Activated CD4-positive, CD25-positive, alpha-beta regulatory T cell treated with anti-CD3 and anti-CD28 coated beads, Interleukin-2, amount 50 U/mL, for 72 hours (primary cell): ENCODE measurements at regions not wholly inside any gene's neighbourhood (a gene's known extent, or its start where the extent isn't known, plus 50 kb on each side); places are given as distances from the start of the nearest gene placed in this dataset.
"Not testable (repeated sequence)": the region's sequence is repeated elsewhere in the genome, so short reads cannot be mapped to it uniquely, and the experiment has no call there.

Source experiments
- DNase-seq: peaks from one replicate; pipeline ENCODE4 v3.0.0; 2021

GRCh38 chr18:76633588-76634269 lies 138.7 kb upstream of the ZNF516 start:
- no peak for DNase-seq

- no peak for DNase-seq
Measured at GRCh38 chr18:76627444-76627843, 132.4 kb upstream of the ZNF516 start.

- no peak for DNase-seq
Measured at GRCh38 chr18:76626991-76627390, 131.9 kb upstream of the ZNF516 start.

GRCh38 chr18:76622651-76623050 lies 127.6 kb upstream of the ZNF516 start:
- DNase-seq: no peak

- no peak for DNase-seq
Measured at GRCh38 chr18:76621782-76622495, 126.9 kb upstream of the ZNF516 start.

GRCh38 chr18:76621226-76621625 lies 126.2 kb upstream of the ZNF516 start:
- DNase-seq: no peak

GRCh38 chr18:76620321-76621170 lies 125.5 kb upstream of the ZNF516 start:
- no peak for DNase-seq

GRCh38 chr18:76619621-76620315 lies 124.7 kb upstream of the ZNF516 start:
- DNase-seq: no peak

GRCh38 chr18:76619261-76619620 lies 124.2 kb upstream of the ZNF516 start:
- DNase-seq: no peak

GRCh38 chr18:76618721-76619120 lies 123.7 kb upstream of the ZNF516 start:
- DNase-seq: no peak

GRCh38 chr18:76616373-76616772 lies 121.3 kb upstream of the ZNF516 start:
- DNase-seq: no peak

GRCh38 chr18:76615065-76615733 lies 120.2 kb upstream of the ZNF516 start:
- DNase-seq: no peak

- DNase-seq: no peak
Measured at GRCh38 chr18:76613755-76614120, 118.7 kb upstream of the ZNF516 start.

GRCh38 chr18:76613053-76613754 lies 118.2 kb upstream of the ZNF516 start:
- DNase-seq: no peak

- not testable (repeated sequence) for DNase-seq
Measured at GRCh38 chr18:76611750-76612045, 116.7 kb upstream of the ZNF516 start.

GRCh38 chr18:76610933-76611749 lies 116.1 kb upstream of the ZNF516 start:
- no peak for DNase-seq

GRCh38 chr18:76610012-76610411 lies 115.0 kb upstream of the ZNF516 start:
- DNase-seq: no peak

- no peak for DNase-seq
Measured at GRCh38 chr18:76605341-76605929, 110.4 kb upstream of the ZNF516 start.

- DNase-seq: no peak
Measured at GRCh38 chr18:76604935-76605240, 109.8 kb upstream of the ZNF516 start.

GRCh38 chr18:76604108-76604934 lies 109.3 kb upstream of the ZNF516 start:
- DNase-seq: no peak
